Caki2 (cell line): ENCODE measurements at regions not wholly inside any gene's neighbourhood (a gene's known extent, or its start where the extent isn't known, plus 50 kb on each side); places are given as distances from the start of the nearest gene placed in this dataset.
"Not testable (repeated sequence)": the region's sequence is repeated elsewhere in the genome, so short reads cannot be mapped to it uniquely, and the experiment has no call there.

ENCODE experiments used
- DNase-seq: peaks from one replicate; pipeline ENCODE4 v3.0.0-alpha.2; 2015; ENCODE audit warnings: low read depth
- in situ Hi-C: cut with HindIII; loops from 2 replicates; pipeline ENCODE4 v1.10.0; 2016; ENCODE audit warnings: low sequenced_read_pairs, low pct_unique_long_range_greater_than_20kb, mixed read lengths

- DNase-seq, in situ Hi-C loops: not testable (repeated sequence)
Measured at GRCh38 chr6:142016666-142017065, 116.1 kb upstream of the GJE1 start.

- in situ Hi-C loops, DNase-seq: not testable (repeated sequence)
Measured at GRCh38 chr6:142015463-142015862, 117.3 kb upstream of the GJE1 start.

- no peak for DNase-seq
- in situ Hi-C loops: no loop called here
Measured at GRCh38 chr6:142015011-142015410, 117.7 kb upstream of the GJE1 start.

GRCh38 chr6:142014515-142014914, 118.2 kb upstream of the GJE1 start:
- in situ Hi-C loops: no loop called here
- peak; percentile 61 for DNase-seq

GRCh38 chr6:142013875-142014495, 118.7 kb upstream of the GJE1 start:
- peak; percentile 65 for DNase-seq
- in situ Hi-C loops: no loop called here

GRCh38 chr6:142013287-142013686, 119.4 kb upstream of the GJE1 start:
- DNase-seq: peak; percentile 65

GRCh38 chr6:142011775-142012174, 121.0 kb upstream of the GJE1 start:
- DNase-seq: no peak
- in situ Hi-C loops: no loop called here

More at GRCh38 chr6:142013287-142013686, 119.4 kb upstream of the GJE1 start:
- in situ Hi-C loops: no loop called here

- no peak for DNase-seq
- in situ Hi-C loops: no loop called here
Measured at GRCh38 chr6:142011156-142011555, 121.6 kb upstream of the GJE1 start.

- in situ Hi-C loops: no loop called here
- DNase-seq: peak; percentile 3
Measured at GRCh38 chr6:142009647-142010046, 123.1 kb upstream of the GJE1 start.

- no peak for DNase-seq
- in situ Hi-C loops: no loop called here
Measured at GRCh38 chr6:142008781-142009180, 123.9 kb upstream of the GJE1 start.

GRCh38 chr6:142008016-142008735, 124.5 kb upstream of the GJE1 start:
- in situ Hi-C loops: no loop called here
- no peak for DNase-seq

- DNase-seq: no peak
- in situ Hi-C loops: no loop called here
Measured at GRCh38 chr6:142005021-142005420, 127.7 kb upstream of the GJE1 start.

GRCh38 chr6:142002825-142003405, 129.8 kb upstream of the GJE1 start:
- in situ Hi-C loops: no loop called here
- no peak for DNase-seq

GRCh38 chr6:141996823-141997222, 135.9 kb upstream of the GJE1 start:
- in situ Hi-C loops: no loop called here
- DNase-seq: no peak

GRCh38 chr6:141992109-141992508, 140.6 kb upstream of the GJE1 start:
- in situ Hi-C loops: no loop called here

GRCh38 chr6:141990840-141991239, 141.9 kb upstream of the GJE1 start:
- DNase-seq: no peak
- in situ Hi-C loops: no loop called here

More at GRCh38 chr6:141992109-141992508, 140.6 kb upstream of the GJE1 start:
- DNase-seq: no peak

- in situ Hi-C loops: no loop called here
- DNase-seq: no peak
Measured at GRCh38 chr6:141989706-141989959, 143.1 kb upstream of the GJE1 start.

GRCh38 chr6:141988954-141989705, 143.6 kb upstream of the GJE1 start:
- DNase-seq: peak; percentile 45
- in situ Hi-C loops: no loop called here

GRCh38 chr6:141988327-141988726, 144.4 kb upstream of the GJE1 start:
- in situ Hi-C loops: no loop called here
- DNase-seq: no peak
